Right ventricle myocardium superior (tissue), 1 donor: ENCODE measurements at regions not wholly inside any gene's neighbourhood (a gene's known extent, or its start where the extent isn't known, plus 50 kb on each side); places are given as distances from the start of the nearest gene placed in this dataset.

Source experiments
- ATAC-seq: fragments of 200-7000 bp; cut with Tn5 transposase; one replicate; pipeline ENCODE4 v1.9.1; 2020; ENCODE audit warnings: mild to moderate bottlenecking; ENCODE audit not compliant: poor library complexity
- DNase-seq: peaks from one replicate; pipeline ENCODE4 v3.0.0-alpha.2; 2020
- intact Hi-C: fragments of 100-400 bp; cut with DNase I; formaldehyde crosslinking; loops from one replicate; pipeline ENCODE4 v1.11.2; 2022
- donor health status: DM: no; HTN: yes; CAD: no; lungs with severe emphysema.

DNA sequence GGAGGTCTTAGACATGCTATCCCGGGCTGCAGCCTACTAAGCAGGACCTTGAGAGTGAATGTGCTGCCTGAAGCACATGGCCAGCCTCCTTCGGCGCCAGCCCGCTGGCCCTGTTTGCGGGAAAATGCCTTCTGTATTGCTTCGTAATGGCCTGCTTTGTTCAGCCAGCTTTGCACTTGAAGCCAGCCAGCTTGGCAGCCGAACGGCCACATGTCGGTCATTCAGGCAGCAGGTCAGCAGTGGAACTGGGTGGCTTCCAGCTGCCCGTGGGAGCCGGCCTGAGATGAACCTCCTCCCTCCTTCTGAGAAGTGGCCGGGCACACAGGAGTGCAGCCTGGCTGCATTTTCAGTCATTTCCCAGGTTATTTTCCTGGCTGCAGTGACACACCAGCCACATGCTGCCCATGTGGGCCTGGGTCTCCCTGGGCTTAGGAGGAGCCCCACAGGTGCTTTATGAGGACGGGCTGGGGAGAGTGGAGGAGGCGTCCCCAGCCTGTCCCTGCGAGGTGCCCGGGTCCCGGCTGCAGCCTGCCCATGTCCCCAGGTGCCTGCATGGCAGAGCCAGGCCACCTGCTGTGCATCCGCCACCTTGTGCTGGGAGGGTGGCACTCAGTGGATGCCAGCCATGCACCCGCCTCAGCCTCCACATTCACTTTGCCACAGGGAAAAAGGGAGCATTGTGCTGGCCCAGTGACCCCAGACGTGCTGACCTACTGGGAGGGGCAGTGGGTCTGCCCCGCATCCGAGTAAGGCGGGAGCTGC, 103.5 kb downstream of the SIK1 start:
- intact Hi-C loops: no loop called here
- DNase-seq: peak; percentile 90
- ATAC-seq: peak; percentile 91

DNA sequence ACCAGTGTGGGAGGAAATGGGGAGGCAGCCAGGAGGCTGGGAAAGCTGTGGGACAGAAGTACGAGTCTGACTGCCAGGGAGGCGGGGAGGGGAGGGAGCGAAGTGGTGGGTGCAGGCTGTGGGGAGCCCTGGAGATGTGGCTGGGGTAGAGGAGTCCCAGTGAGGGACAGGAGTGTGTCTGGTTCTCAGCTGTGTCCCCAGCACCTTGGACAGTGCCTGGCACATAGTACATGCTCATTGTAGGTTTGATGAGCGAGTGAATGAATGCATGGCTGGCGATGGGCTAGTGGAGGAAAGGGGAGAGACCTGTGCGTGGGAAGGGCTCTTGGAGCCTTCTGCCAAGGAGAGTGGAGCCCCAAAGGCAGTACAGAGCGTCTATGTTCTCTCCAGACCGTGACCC, 104.1 kb downstream of the SIK1 start:
- ATAC-seq: peak; percentile 10
- intact Hi-C loops: no loop called here

DNA sequence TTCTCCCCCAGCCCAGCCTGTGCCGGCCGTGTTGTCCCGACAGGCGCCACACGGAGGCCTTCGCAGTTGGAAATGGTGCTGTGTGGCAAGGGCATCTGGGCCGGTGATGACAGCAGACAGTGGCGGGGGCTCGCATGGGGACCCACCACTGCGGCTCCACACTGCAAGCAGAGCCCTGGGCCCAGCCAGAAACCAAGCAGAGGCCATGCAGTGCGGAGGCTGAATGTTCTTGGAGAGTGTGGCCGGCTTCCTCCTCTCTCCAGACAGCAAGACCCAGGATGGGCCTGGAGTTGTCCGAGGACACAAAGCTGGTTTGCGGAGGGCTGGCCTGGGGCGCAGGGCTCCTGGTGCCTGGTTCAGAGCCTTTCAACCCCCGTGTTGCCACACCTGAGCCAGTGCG, 104.6 kb downstream of the SIK1 start:
- intact Hi-C loops: no loop called here
- ATAC-seq (no peak), DNase-seq (no peak)

More for the DNA sequence above, 104.1 kb downstream of the SIK1 start:
- no peak for DNase-seq

DNA sequence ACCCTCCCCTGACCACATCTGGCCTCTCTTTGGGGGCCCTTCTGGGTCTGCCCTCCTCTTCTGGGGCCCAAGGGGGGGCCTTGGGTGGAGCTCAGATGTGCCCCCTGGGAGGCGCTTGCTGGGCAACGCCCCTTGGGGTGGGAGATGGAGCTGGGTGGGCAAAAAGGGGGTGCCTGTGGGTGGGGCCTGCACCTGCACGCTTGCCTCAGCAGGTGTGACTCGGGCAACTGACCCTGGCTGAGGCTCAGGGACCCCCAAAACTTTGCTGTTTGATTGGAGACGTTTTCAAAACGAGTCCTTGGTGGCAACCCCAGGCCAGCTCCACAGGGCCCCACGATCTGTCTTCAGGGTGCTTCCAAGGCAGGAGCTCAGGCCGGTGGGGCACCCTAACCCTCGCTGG, 105.3 kb downstream of the SIK1 start:
- intact Hi-C loops: no loop called here
- ATAC-seq (no peak), DNase-seq (no peak)

DNA sequence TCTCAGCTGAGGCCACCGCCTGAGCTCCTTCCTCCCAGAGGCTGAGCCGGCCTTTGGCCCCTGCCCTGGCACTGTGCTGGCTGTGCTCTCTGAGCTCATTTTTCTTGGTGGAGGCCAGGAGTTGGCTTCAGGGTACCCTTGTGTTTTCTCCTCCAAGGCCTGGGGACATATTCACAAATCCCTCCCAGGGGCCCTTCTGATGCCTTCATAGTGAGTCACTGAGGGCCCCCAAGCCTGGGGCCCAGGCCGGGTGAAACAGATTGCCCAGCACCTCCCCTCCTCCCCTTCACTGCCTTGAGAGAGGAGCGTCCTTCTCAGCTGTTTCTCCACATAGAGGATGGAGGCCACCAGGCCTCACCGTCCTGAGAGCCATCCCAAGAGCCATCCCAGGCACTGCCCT, 105.8 kb downstream of the SIK1 start:
- ATAC-seq: no peak
- intact Hi-C loops: no loop called here
- no peak for DNase-seq

DNA sequence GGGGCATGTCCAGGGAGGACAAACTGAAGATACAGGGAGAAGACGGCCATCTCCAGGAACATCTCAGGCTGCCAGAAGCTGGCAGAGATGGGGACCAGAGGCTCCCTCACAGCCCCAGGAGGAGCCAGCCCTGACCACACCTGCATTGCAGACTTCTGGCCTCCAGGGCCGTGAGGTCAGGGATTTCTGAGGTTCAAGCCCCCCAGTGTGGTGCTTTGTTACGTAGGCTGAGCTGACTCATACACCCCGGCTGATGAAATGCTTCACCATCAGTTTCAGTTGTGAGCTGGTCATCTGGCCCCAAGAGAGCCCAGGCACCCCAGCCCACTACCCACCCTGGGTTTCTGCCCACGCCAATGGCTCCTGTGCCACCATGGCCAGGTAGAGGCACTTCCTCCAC, 106.4 kb downstream of the SIK1 start:
- no peak for ATAC-seq
- intact Hi-C loops: no loop called here
- DNase-seq: no peak

DNA sequence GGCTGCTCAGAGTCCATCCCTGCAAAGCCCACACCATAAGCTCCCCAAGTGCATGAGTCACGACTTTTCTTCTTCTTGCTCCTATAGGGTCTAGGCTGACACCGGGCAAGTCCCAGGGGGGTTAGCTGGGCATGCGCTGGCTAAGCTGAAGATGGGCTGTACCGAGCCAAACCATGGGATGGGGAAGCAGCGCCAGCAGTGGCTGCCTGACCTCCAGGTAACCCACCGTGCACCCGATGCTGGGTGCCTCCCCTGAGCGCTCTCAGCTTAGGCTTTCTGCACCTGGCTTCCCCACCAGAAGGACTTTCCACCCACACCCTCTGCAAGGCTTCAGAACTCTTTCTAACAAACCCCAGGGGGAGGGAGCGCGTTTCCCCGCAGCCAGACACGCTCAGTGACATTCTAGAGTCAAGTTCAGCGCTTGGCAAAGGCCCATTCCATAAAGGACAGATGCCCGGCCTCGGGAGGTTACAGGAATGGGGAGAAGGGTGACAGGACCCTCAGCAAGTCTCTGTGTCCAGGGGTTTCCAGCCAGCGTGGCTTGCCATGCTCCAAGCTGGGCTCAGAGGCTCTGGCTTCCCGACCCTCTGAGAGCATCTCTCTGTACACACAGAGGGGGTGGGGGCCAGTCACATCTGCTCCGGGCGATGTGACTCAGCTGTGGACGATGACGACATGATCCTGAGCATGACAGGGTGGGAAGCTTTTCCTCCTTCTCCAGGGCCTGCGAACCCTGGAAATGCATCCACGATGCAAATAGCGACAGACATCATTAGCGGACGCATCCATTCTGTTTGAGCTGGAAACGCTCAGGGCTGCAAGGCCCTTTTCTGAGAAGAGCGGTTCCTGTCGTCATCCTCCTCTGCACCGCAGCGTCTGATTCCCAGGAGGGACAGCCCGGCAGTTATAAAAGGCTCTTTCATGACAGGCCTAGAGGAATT, 107.8 kb downstream of the SIK1 start:
- no peak for DNase-seq
- ATAC-seq: peak; percentile 14
- intact Hi-C loops: no loop called here

DNA sequence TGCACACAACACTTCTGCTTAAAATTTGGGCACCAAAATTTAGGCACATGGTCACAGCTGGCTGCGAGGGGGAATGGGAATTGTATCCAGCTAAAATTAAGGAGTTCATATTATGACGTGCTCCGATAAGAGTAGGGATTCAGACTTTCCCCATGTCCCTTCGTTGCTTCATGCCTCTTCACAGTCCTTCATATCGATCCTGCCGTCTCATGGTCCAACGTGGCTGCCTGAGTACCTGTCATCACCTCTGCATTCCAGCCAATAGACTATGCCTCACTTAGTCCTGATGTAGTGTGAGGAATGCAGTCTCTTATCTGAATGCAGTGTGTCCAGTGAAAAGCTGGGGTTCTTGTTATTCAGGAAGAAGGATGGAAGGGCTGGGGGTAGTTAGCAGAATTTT, 108.6 kb downstream of the SIK1 start:
- no peak for DNase-seq
- ATAC-seq: no peak
- intact Hi-C loops: no loop called here

DNA sequence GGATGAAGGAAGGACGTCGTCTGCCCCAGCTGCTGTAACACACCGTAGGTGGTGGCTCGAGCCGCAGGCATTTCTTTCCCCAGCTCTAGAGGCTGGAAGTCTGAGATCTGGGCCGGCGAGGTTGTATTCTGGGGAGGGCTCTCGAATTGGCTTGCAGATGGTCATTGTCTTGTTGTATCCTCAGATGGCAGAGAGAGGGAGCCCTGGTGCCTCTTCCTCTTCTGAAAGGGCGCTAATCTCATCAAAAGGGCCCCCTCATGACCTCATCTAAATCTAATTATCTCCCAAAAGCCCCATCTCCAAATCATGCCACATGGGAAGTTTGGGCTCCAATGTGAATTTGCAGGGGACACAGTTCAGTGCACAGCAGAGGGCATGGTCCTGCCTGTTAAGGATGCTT, 109.0 kb downstream of the SIK1 start:
- ATAC-seq (no peak), DNase-seq (peak; percentile 19)
- intact Hi-C loops: no loop called here

DNA sequence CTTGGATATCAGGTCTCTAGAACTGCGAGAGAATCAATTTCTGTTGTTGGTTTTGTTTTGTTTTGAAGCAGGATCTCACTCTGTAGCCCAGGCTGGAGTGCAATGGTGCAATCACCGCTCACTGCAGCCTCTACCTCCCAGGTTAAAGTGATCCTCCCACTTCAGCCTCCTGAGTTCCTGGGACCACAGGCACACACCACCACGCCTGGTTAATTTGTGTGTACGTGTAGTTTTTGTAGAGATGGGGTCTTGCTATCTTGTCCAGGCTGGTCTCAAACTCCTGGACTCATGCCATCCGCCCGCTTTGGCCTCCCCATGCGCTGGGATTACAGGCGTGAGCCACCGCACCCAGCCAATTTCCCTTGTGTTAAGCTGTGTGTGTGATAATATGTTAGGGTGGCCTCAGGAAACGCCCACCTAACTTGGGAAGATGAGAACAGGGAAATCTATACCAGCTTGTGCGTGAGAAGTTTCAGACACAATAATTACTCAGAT, 109.6 kb downstream of the SIK1 start:
- DNase-seq: no peak
- intact Hi-C loops: no loop called here
- ATAC-seq: no peak

DNA sequence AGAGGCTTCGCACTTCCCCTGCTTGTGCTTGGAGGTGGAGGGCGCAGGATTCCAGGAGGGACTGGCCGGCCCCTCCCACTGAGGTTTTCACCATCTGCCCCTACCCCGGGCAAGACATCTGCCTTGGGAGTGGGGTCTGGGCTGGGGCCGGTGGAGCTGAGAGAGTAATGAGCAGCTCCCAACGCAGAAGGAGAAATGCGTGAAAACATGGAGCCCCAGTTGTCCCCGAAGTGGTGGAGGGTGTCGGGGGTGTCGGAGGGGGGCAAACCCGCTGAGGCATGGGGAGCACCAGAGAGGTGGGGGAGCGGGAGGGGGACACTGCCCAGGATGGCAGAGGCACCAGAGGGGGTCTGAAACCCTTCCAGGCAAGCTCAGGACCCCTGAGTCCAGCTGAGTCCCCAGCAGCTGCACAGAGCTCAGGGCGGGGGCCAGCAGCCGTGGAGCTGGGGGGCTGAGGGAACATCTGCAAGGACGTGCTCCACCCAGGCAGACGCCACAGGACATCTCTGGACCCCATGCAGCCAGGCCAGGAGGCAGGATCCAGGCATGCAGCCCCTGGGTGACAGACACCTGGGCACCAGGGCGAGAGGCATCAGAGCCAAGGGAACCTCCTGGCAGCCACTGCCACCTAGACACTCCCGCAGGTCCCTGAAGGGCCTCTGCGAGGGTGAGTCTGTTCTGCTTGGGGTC, 110.6 kb downstream of the SIK1 start:
- ATAC-seq: no peak
- intact Hi-C loops: no loop called here
- DNase-seq: no peak

DNA sequence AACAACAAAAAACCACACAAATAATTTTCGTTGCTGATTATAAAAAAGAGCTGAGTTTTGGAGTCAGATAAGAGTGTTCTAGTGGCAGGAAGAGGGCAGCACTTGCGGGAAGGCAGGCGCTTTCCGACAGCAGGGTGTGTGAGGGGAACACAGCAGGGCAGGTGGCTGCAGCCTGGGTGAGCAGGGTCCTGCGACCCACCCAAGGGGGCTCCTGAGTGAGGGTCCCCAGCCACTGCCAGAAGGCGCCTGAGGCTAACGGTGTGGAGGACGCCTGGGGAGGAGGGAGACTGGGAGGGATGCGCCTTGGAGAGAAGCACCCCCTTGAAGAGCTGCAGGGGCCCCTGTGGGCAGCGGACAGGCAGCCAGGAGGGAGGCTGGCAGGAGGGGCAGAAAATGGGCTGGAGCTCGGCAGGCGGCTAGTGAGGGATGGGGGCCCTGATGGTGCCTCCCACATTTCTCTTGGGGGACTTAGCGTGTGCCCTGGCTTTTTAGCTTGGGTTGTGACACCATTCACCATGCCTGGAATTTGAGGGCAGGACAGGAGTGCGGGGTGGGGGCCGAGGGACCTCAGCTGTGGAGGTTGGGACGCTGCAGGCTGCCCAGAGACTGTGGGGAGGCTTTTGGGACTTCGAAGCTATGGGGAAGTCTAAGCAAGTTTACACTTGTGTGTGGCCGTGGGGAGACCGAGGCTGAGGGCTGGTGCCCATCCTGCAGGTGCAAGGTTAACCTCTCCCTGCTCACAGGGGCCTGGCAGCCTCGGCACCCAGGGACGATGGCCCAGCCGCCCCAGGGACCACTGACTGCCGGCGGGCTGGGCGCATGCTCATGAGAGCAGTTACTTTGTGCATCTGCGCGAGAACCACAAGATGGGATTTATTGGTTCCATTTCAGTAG, 111.4 kb downstream of the SIK1 start:
- DNase-seq: no peak
- intact Hi-C loops: no loop called here

DNA sequence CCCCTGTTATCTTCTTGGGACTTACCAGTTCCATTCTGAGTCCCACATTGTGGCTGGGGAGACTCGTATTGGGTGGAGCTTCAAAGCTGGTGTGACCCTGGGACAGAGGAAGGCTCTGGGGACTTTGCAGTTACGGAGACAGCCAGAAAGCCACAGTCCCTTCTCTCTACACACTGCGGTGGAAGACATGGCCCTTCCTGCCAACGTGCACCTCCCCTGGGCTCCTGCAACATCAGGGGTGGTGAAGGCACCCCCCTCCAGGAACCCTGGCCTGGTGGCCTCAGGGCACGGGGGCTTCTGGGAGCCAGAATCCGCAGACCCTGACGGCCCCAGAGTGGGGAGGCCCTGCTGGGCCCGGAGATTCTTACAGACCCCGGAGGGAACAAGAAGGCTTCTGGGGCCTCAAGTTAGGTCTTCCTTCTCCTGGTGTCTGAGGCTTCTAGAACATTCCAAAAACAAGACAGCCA, 113.0 kb downstream of the SIK1 start:
- intact Hi-C loops: no loop called here
- no peak for ATAC-seq
- DNase-seq: peak; percentile 1

More for the DNA sequence above, 111.4 kb downstream of the SIK1 start:
- no peak for ATAC-seq

DNA sequence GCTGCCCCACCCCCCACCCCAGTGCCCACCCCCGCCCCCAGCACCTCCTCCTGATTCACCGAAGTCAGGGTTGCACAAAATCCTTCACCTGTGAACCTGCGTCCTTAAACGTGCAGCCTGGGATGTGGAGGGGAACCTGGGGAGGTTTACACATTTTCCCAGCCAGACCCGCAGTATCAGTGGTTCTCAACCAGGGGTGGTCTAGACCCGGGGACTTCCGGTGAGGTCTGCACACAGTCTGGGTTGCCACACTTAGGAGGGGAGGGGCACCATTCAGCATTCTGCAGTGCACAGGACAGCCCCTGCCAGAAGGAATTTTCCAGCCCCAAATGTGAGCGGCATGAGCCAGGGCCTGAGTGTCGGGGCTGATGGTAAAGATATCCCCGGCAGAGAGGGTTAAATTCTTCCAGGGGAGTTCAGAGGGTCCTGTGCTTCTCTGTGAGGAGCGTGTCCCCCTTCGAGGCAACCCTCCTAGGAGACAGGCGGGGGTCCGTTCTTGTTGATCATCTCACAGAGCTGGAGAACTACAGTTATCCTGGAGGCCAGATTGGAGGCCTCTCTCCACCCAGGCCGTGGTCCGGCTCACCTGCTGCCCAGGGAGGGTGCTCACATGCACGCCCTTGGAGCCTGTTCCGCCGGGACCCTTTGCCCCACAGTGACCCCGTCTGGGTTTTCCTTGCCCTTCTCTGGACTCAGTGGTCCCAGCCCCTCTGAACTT, 113.6 kb downstream of the SIK1 start:
- DNase-seq (no peak), ATAC-seq (no peak)
- intact Hi-C loops: no loop called here

DNA sequence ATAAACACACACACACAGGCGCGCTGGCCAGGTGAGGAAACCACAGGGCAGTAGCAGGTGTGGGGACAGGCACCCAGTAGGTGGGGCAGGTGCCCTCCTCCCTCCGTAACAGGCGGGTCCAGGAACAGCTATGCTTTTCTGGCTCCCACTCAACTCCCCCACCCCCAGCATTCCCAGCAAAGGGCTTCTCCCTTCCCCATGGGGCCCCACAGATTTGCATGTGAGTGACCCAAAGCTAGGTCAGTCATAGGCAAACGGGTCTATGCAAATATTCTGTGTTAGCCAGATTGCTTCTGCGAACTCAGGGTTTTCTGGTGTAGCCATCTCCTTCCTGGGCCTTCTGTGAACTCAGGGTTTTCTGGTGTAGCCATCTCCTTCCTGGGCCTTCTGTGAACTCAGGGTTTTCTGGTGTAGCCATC, 114.2 kb downstream of the SIK1 start:
- no peak for DNase-seq
- ATAC-seq: no peak
- intact Hi-C loops: no loop called here

DNA sequence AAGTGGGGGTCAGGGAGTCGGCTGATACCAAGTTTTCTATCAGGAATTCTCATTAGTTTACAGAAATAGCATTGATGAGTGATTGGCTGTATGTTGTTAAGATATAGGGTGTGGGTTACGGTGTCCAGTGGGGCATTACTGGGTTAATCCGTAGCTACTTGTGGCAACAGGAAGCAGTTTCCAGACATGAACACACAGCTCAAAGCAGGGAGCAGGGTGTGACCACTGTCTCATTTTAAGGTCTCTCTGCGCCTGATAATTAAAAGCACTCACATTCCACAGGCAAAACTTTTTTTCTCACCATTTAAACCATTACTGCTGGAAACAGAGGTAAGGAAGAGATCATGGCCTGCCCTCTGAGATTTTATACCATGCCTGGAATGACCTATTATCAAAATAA, 114.9 kb downstream of the SIK1 start:
- intact Hi-C loops: no loop called here

DNA sequence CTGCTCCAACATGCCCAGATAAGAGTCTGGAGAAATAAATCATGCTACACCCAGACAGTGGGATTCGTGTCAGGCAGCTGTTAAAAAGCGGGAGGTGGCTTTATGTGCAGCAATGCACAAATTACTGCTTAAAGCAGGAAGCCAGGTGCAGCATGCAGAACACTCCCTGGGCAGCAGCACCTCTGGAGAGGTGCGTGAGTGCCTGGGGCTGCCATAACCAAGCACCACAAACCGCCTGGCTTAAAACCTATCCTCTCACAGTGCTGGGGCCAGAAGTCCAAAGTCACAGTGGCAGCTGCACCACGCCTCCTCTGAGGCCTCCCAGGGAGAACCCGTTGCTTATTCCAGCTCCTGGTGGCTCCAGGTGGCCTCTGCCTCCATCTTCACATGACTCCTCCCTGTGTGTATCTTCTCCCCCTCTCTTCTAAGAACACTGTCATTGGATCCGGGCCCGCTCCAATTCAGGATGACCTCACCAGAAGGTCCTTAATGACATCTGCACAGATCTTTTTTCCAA, 115.6 kb downstream of the SIK1 start:
- intact Hi-C loops: no loop called here
- DNase-seq: peak; percentile 16
- ATAC-seq: no peak

More for the DNA sequence above, 114.9 kb downstream of the SIK1 start:
- no peak for ATAC-seq
- DNase-seq: no peak
